Transverse colon (tissue), 3 donors: ENCODE measurements at regions not wholly inside any gene's neighbourhood (a gene's known extent, or its start where the extent isn't known, plus 50 kb on each side); places are given as distances from the start of the nearest gene placed in this dataset.

Source experiments
- CTCF ChIP-seq, 5 experiments: fragments of 200-600 bp in 3 of 5; fragments of 450-650 bp in 2 of 5; sonication (generic) in 3 of 5; IDR thresholded peaks; 1 replicate in 2 of 5; 2 replicates in 3 of 5; pipeline ENCODE4 v1.5.1; 2016 to 2017; ENCODE audit warnings: antibody characterized with exemption in 5 of 5, inconsistent platforms in 3 of 5, mild to moderate bottlenecking in 2 of 5, moderate library complexity in 1 of 5
- POLR2A ChIP-seq: fragments of 450-650 bp; IDR thresholded peaks from one replicate; pipeline ENCODE4 v1.6.1; 2016; ENCODE audit warnings: antibody characterized with exemption, mild to moderate bottlenecking, moderate library complexity

- TF ChIP-seq POLR2A (no peak), CTCF (IDR thresholded peaks at IDR 0.05) (no peak)
Observed at GRCh38 chr2:106631281-106631680, 144.1 kb downstream of the CD8B2 start.
